A673 (cell line): ENCODE measurements at regions not wholly inside any gene's neighbourhood (a gene's known extent, or its start where the extent isn't known, plus 50 kb on each side); places are given as distances from the start of the nearest gene placed in this dataset.

ENCODE experiments used
- BruUV-seq: library from RNA; stranded (reverse); fragments of 400-500 nt; replicated peaks from 2 replicates; lab custom pipeline; 2021; lab: Mats Ljungman, UMichigan
- CTCF ChIA-PET: fragments of 300-600 bp; sonication (Branson Sonifier 250); formaldehyde crosslinking; loops from one replicate; lab custom pipeline; 2022; ENCODE audit warnings: antibody characterized with exemption; lab: Charles Lee
- POLR2A ChIA-PET: fragments of 300-600 bp; sonication (Branson Sonifier 250); formaldehyde crosslinking; loops from one replicate; lab custom pipeline; 2022; ENCODE audit warnings: antibody characterized with exemption; ENCODE audit not compliant: low non-redundant PET; lab: Charles Lee
- DNase-seq: peaks from one replicate; pipeline ENCODE4 v3.0.0-alpha.2; 2015; ENCODE audit warnings: low spot score
- H3K27ac ChIP-seq: fragments of 200-600 bp; sonication (generic); 2 replicates; pipeline ENCODE4 v1.5.1; 2016; ENCODE audit warnings: mixed run types, low read depth, mild to moderate bottlenecking, mixed read lengths, antibody characterized with exemption, low read length; ENCODE audit not compliant: poor library complexity, severe bottlenecking
- H3K27me3 ChIP-seq: fragments of 200-600 bp; sonication (generic); replicated peaks from 2 replicates; pipeline ENCODE4 v1.6.1; 2017; ENCODE audit warnings: mixed run types, low read depth, mild to moderate bottlenecking, mixed read lengths, antibody characterized with exemption, low read length; ENCODE audit not compliant: insufficient read depth, poor library complexity
- H3K36me3 ChIP-seq: fragments of 200-600 bp; sonication (generic); 2 replicates; pipeline ENCODE4 v1.6.1; 2016; ENCODE audit warnings: mixed run types, mild to moderate bottlenecking, mixed read lengths, antibody characterized with exemption, low read length; ENCODE audit not compliant: insufficient read depth, poor library complexity, severe bottlenecking
- H3K4me1 ChIP-seq: fragments of 200-600 bp; sonication (generic); 2 replicates; pipeline ENCODE4 v1.6.1; 2017; ENCODE audit warnings: mixed run types, mild to moderate bottlenecking, mixed read lengths, antibody characterized with exemption, low read length; ENCODE audit not compliant: insufficient read depth, poor library complexity, severe bottlenecking
- H3K4me3 ChIP-seq: fragments of 200-600 bp; sonication (generic); 2 replicates; pipeline ENCODE4 v1.5.1; 2016; ENCODE audit warnings: low read depth, mixed run types, mild to moderate bottlenecking, mixed read lengths, low read length; ENCODE audit not compliant: poor library complexity, severe bottlenecking
- H3K9me3 ChIP-seq: fragments of 200-600 bp; sonication (generic); 2 replicates; pipeline ENCODE4 v1.6.1; 2016; ENCODE audit warnings: mixed run types, low read depth, mild to moderate bottlenecking, mixed read lengths, antibody characterized with exemption, low read length; ENCODE audit not compliant: poor library complexity, severe bottlenecking
- EZH2 ChIP-seq: fragments of 200-600 bp; sonication (generic); IDR thresholded peaks from 2 replicates; pipeline ENCODE4 v1.6.1; 2017; ENCODE audit warnings: borderline replicate concordance, low read depth, mild to moderate bottlenecking, mixed read lengths, antibody characterized with exemption, low read length; ENCODE audit not compliant: poor library complexity, severe bottlenecking
- intact Hi-C: fragments of 100-400 bp; cut with micrococcal nuclease; formaldehyde crosslinking; loops from one replicate; pipeline ENCODE4 v1.10.0; 2022; ENCODE audit not compliant: unreplicated experiment
- TF ChIP-seq, protein P1 (sequence below): fragments of 300-800, 200-600 bp; sonication (generic); conservative IDR thresholded peaks from 2 replicates; pipeline ENCODE4 v1.5.1; 2017; ENCODE audit warnings: low read depth, mild to moderate bottlenecking, antibody characterized with exemption, low read length, moderate library complexity, mixed read lengths

DNA sequence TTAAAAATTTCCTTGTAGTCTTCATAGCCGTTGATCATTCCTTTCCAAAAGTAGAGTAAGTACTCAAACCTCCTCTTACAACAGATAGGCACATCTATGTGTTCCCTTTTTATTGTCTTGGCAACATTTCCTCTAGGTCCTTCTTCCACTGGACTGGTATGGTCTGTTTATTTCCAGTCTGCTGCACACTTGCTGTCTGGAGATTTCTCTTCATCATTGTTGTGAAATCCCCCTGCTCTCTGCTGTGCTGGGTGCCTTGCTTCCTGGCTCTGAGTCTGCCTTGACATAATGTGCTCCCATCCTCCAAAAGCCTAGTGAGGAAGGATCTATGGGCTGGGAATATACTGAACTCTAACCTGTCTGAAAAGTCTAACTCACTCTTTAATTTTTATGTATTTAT is 545.3 kb upstream of the VSTM2A start:
- no peak for DNase-seq
- H3K4me1 ChIP-seq = no peaks in the 10 kb centered on the region
- ChIA-PET POLR2A (no interaction called here), CTCF (no interaction called here)
- intact Hi-C loops = no loop called here
- no peak overlapping the region for H3K4me3 ChIP-seq
- H3K27ac ChIP-seq = no peak overlapping the region
- H3K27me3 ChIP-seq = no peaks in the 10 kb centered on the region
- TF ChIP-seq EZH2 = no peak
- TF ChIP-seq, protein P1, sequence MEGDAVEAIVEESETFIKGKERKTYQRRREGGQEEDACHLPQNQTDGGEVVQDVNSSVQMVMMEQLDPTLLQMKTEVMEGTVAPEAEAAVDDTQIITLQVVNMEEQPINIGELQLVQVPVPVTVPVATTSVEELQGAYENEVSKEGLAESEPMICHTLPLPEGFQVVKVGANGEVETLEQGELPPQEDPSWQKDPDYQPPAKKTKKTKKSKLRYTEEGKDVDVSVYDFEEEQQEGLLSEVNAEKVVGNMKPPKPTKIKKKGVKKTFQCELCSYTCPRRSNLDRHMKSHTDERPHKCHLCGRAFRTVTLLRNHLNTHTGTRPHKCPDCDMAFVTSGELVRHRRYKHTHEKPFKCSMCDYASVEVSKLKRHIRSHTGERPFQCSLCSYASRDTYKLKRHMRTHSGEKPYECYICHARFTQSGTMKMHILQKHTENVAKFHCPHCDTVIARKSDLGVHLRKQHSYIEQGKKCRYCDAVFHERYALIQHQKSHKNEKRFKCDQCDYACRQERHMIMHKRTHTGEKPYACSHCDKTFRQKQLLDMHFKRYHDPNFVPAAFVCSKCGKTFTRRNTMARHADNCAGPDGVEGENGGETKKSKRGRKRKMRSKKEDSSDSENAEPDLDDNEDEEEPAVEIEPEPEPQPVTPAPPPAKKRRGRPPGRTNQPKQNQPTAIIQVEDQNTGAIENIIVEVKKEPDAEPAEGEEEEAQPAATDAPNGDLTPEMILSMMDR = no peak
- H3K9me3 ChIP-seq = peaks cover 39% of the 10 kb centered on the region
- H3K36me3 ChIP-seq = no peaks in the 10 kb centered on the region
- no TSS peak for BruUV-seq

DNA sequence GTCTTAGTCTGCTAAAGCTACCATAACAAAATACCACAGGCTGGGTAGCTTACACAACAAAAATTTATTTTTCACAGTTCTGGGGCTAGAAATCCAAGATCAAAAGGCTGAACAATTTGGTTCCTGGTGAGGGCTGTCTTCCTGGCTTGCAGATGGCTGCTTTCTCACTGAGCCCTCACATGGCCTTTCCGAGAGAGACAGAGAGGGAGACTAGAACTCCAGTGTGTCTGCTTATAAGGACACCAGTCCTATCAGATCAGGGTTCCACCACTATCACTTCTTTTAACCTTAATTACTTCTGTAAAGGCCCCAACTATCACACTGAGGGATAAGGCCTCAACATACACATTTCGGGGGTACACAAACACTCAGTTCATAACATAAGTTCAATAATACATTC is 527.4 kb upstream of the VSTM2A start:
- no peaks in the 10 kb centered on the region for H3K27me3 ChIP-seq
- no peak overlapping the region for H3K27ac ChIP-seq
- intact Hi-C loops = no loop called here
- no peak for TF ChIP-seq EZH2
- TF ChIP-seq, protein P1 = no peak
- no peak for DNase-seq
- ChIA-PET CTCF (no interaction called here), POLR2A (no interaction called here)
- H3K9me3 ChIP-seq = peaks cover 25% of the 10 kb centered on the region
- no peaks in the 10 kb centered on the region for H3K36me3 ChIP-seq
- BruUV-seq = no TSS peak
- H3K4me1 ChIP-seq = no peaks in the 10 kb centered on the region
- H3K4me3 ChIP-seq = no peak overlapping the region

GRCh38 chr7:54015251-54015650 is 526.9 kb upstream of the VSTM2A start:
- CTCF ChIA-PET = no interaction called here

More at GRCh38 chr7:54015251-54015650, 526.9 kb upstream of the VSTM2A start:
- Histone ChIP-seq H3K4me3 (no peak overlapping the region), H3K27me3 (no peaks in the 10 kb centered on the region), H3K9me3 (peaks cover 29% of the 10 kb centered on the region), H3K4me1 (no peaks in the 10 kb centered on the region), H3K36me3 (no peaks in the 10 kb centered on the region), H3K27ac (no peak overlapping the region)
- BruUV-seq = no TSS peak
- intact Hi-C loops = no loop called here
- POLR2A ChIA-PET = no interaction called here
- TF ChIP-seq, protein P1 = no peak
- no peak for DNase-seq
